Liver (tissue), 7 donors: ENCODE measurements at regions not wholly inside any gene's neighbourhood (a gene's known extent, or its start where the extent isn't known, plus 50 kb on each side); places are given as distances from the start of the nearest gene placed in this dataset.

Source experiments
- DNase-seq: peaks from one replicate; pipeline ENCODE4 v3.0.0-alpha.2; 2017; ENCODE audit warnings: low spot score
- H3K27ac ChIP-seq, 2 donors: one replicate each; pipeline ENCODE4 v1.7.0; 2013; ENCODE audit warnings: inconsistent platforms in 2 of 2, low read length in 2 of 2, control low read depth in 1 of 2, low read depth in 1 of 2, mild to moderate bottlenecking in 1 of 2
- H3K27me3 ChIP-seq, 4 donors: one replicate each; pipeline versions ENCODE4 v1.6.1 to v1.7.0; 2013; ENCODE audit warnings: low read length in 3 of 4, inconsistent platforms in 1 of 4, mild to moderate bottlenecking in 1 of 4, moderate library complexity in 1 of 4; ENCODE audit not compliant: control insufficient read depth in 4 of 4, insufficient read depth in 4 of 4
- H3K36me3 ChIP-seq, 4 donors: one replicate each; pipeline versions ENCODE4 v1.6.1 to v1.7.0; 2013; ENCODE audit warnings: low read length in 3 of 4, mild to moderate bottlenecking in 3 of 4, low read depth in 1 of 4, moderate library complexity in 1 of 4; ENCODE audit not compliant: control insufficient read depth in 4 of 4, insufficient read depth in 3 of 4
- H3K4me1 ChIP-seq, 4 donors: one replicate each; pipeline versions ENCODE4 v1.6.1 to v1.7.0; 2013; ENCODE audit warnings: low read length in 3 of 4, mild to moderate bottlenecking in 3 of 4, moderate library complexity in 1 of 4; ENCODE audit not compliant: control insufficient read depth in 4 of 4, insufficient read depth in 4 of 4
- H3K4me3 ChIP-seq, 3 donors: one replicate each; pipeline versions ENCODE4 v1.6.1 to v1.7.0; 2013; ENCODE audit warnings: low read length in 3 of 3, control low read depth in 1 of 3, low read depth in 1 of 3, mild to moderate bottlenecking in 1 of 3
- H3K9ac ChIP-seq, 2 donors: one replicate each; pipeline ENCODE4 v1.7.0; 2013; ENCODE audit warnings: low read length in 2 of 2, mild to moderate bottlenecking in 2 of 2, moderate library complexity in 2 of 2, control low read depth in 1 of 2, low read depth in 1 of 2
- H3K9me3 ChIP-seq, 4 donors: one replicate each; pipeline versions ENCODE4 v1.6.1 to v1.7.0; 2013; ENCODE audit warnings: low read length in 3 of 4; ENCODE audit not compliant: control insufficient read depth in 4 of 4
- EGR1 ChIP-seq, 2 donors: IDR thresholded peaks; 2 replicates each; pipeline ENCODE4 v1.6.1; 2016 to 2018; ENCODE audit warnings: antibody characterized with exemption in 2 of 2, low read depth in 2 of 2
- FOXA1 ChIP-seq: IDR thresholded peaks from 2 replicates; pipeline ENCODE4 v1.6.1; 2016; ENCODE audit warnings: antibody characterized with exemption
- HNF4A ChIP-seq, 2 donors: conservative IDR thresholded peaks; 2 replicates each; pipeline ENCODE4 v1.6.1; 2016; ENCODE audit warnings: antibody characterized with exemption in 2 of 2, mild to moderate bottlenecking in 2 of 2
- HNF4G ChIP-seq: IDR thresholded peaks from 2 replicates; pipeline ENCODE4 v1.6.1; 2016; ENCODE audit warnings: antibody characterized with exemption
- NR2F2 ChIP-seq: IDR thresholded peaks from 2 replicates; pipeline ENCODE4 v1.6.1; 2016; ENCODE audit warnings: antibody characterized with exemption
- RAD21 ChIP-seq, 2 donors: IDR thresholded peaks; 2 replicates each; pipeline ENCODE4 v1.6.1; 2016; ENCODE audit warnings: antibody characterized with exemption in 2 of 2, mild to moderate bottlenecking in 2 of 2
- RXRA ChIP-seq, 2 donors: IDR thresholded peaks; 2 replicates each; pipeline ENCODE4 v1.6.1; 2017 to 2018; ENCODE audit warnings: antibody characterized with exemption in 2 of 2, mild to moderate bottlenecking in 1 of 2
- SP1 ChIP-seq: IDR thresholded peaks from 2 replicates; pipeline ENCODE4 v1.6.1; 2018; ENCODE audit warnings: antibody characterized with exemption, mild to moderate bottlenecking
- YY1 ChIP-seq: IDR thresholded peaks from 2 replicates; pipeline ENCODE4 v1.6.1; 2016; ENCODE audit warnings: antibody characterized with exemption, mild to moderate bottlenecking
- WGBS: extraction: QIAGEN DNeasy Blood & Tissue Kit; methylation state at CpG from one replicate; pipeline ENCODE4 v1.1.7; 2013; 5-methylcytosine and 5-hydroxymethylcytosine counted together
- TF ChIP-seq, protein P1 (sequence below): IDR thresholded peaks from 2 replicates; pipeline ENCODE4 v1.6.1; 2016; ENCODE audit warnings: antibody characterized with exemption
- TF ChIP-seq, protein P2 (sequence below): IDR thresholded peaks from 2 replicates; pipeline ENCODE4 v1.6.1; 2016; ENCODE audit warnings: antibody characterized with exemption
- TF ChIP-seq, protein P3 (sequence below): IDR thresholded peaks from 2 replicates; pipeline ENCODE4 v1.6.1; 2016; ENCODE audit warnings: antibody characterized with exemption
- TF ChIP-seq, protein P4 (sequence below): IDR thresholded peaks from 2 replicates; pipeline ENCODE4 v1.6.1; 2016; ENCODE audit warnings: antibody characterized with exemption, mild to moderate bottlenecking
- donor health status: healthy.
- donor health status: healthy.
- donor health status: healthy.
- donor health status: healthy.

DNA sequence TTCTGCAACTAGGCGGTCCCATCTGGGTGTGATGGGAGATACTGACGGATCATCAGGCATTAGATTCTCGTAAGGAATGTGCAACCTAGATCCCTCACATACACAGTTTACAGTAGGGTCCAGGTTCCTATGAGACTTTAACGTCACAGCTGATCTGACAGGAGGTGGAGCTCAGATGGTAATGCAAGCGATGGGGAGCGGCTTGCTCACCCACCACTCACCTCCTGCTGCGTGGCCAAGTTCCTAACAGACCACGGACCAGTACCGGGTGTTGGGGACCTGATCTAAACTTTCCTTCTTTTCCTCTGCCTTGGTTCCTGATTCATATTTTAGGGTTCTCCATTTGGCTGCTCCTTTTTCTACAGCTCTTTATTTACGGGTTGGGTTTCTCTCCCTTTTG is 479.8 kb downstream of the BCAT1 start:
- TF ChIP-seq NR2F2: no peak
- no peak for TF ChIP-seq SP1
- TF ChIP-seq EGR1 (IDR thresholded peaks at IDR 0.05; ENCODE audit: low read depth in 2 of 2): no peak
- no peak for TF ChIP-seq HNF4A (conservative IDR thresholded peaks at IDR 0.05)
- TF ChIP-seq, protein P1, sequence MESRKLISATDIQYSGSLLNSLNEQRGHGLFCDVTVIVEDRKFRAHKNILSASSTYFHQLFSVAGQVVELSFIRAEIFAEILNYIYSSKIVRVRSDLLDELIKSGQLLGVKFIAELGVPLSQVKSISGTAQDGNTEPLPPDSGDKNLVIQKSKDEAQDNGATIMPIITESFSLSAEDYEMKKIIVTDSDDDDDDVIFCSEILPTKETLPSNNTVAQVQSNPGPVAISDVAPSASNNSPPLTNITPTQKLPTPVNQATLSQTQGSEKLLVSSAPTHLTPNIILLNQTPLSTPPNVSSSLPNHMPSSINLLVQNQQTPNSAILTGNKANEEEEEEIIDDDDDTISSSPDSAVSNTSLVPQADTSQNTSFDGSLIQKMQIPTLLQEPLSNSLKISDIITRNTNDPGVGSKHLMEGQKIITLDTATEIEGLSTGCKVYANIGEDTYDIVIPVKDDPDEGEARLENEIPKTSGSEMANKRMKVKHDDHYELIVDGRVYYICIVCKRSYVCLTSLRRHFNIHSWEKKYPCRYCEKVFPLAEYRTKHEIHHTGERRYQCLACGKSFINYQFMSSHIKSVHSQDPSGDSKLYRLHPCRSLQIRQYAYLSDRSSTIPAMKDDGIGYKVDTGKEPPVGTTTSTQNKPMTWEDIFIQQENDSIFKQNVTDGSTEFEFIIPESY: no peak
- TF ChIP-seq, protein P2, sequence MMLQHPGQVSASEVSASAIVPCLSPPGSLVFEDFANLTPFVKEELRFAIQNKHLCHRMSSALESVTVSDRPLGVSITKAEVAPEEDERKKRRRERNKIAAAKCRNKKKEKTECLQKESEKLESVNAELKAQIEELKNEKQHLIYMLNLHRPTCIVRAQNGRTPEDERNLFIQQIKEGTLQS: no peak
- no peak for TF ChIP-seq YY1
- TF ChIP-seq RXRA (IDR thresholded peaks at IDR 0.05): no peak
- TF ChIP-seq HNF4G: no peak
- H3K9me3 ChIP-seq: no peaks in the 10 kb centered on the region
- H3K4me3 ChIP-seq: no peak overlapping the region
- DNase-seq: no peak
- H3K27ac ChIP-seq: no peak overlapping the region
- peaks cover 0 to 10% (median 1%) of the 10 kb centered on the region in 4 donors for H3K4me1 ChIP-seq
- H3K36me3 ChIP-seq: no peaks in the 10 kb centered on the region
- 92% methylated on average over 10 of the region's 10 CpGs for WGBS
- no peak overlapping the region for H3K9ac ChIP-seq
- no peaks in the 10 kb centered on the region for H3K27me3 ChIP-seq

DNA sequence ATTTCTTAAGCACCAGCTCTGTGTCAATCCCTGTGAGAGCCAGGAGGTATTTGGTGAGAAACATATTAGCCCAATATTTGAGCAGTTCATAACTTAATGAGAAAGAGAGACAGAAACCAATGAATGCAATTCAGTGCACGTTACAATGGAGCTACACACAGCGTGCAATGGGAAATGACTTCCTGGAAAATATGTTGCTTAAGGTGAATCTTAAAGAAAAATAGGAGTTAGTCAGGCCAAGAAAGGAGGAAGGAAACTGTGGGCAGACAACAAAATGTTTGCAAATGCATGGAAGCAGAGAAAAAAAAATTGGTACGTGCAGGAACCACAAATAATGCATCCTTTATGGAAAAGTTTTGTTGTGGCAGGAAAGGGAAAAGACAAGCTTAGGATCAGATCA is 481.7 kb downstream of the BCAT1 start:
- no peak overlapping the region for H3K4me3 ChIP-seq
- H3K27ac ChIP-seq: no peak overlapping the region
- H3K9ac ChIP-seq: no peak overlapping the region
- no peaks in the 10 kb centered on the region for H3K9me3 ChIP-seq
- TF ChIP-seq, protein P3, sequence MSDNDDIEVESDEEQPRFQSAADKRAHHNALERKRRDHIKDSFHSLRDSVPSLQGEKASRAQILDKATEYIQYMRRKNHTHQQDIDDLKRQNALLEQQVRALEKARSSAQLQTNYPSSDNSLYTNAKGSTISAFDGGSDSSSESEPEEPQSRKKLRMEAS: no peak
- TF ChIP-seq FOXA1 (no peak), RAD21 (IDR thresholded peaks at IDR 0.05) (no peak), RXRA (IDR thresholded peaks at IDR 0.05) (no peak), YY1 (no peak), NR2F2 (no peak), EGR1 (IDR thresholded peaks at IDR 0.05; ENCODE audit: low read depth in 2 of 2) (no peak)
- TF ChIP-seq, protein P4, sequence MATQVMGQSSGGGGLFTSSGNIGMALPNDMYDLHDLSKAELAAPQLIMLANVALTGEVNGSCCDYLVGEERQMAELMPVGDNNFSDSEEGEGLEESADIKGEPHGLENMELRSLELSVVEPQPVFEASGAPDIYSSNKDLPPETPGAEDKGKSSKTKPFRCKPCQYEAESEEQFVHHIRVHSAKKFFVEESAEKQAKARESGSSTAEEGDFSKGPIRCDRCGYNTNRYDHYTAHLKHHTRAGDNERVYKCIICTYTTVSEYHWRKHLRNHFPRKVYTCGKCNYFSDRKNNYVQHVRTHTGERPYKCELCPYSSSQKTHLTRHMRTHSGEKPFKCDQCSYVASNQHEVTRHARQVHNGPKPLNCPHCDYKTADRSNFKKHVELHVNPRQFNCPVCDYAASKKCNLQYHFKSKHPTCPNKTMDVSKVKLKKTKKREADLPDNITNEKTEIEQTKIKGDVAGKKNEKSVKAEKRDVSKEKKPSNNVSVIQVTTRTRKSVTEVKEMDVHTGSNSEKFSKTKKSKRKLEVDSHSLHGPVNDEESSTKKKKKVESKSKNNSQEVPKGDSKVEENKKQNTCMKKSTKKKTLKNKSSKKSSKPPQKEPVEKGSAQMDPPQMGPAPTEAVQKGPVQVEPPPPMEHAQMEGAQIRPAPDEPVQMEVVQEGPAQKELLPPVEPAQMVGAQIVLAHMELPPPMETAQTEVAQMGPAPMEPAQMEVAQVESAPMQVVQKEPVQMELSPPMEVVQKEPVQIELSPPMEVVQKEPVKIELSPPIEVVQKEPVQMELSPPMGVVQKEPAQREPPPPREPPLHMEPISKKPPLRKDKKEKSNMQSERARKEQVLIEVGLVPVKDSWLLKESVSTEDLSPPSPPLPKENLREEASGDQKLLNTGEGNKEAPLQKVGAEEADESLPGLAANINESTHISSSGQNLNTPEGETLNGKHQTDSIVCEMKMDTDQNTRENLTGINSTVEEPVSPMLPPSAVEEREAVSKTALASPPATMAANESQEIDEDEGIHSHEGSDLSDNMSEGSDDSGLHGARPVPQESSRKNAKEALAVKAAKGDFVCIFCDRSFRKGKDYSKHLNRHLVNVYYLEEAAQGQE: no peak
- TF ChIP-seq, protein P1: no peak
- TF ChIP-seq, protein P2: no peak
- 71% methylated on average over 3 of the region's 3 CpGs for WGBS
- peaks cover 0 to 5% (median under 1%) of the 10 kb centered on the region in 4 donors for H3K4me1 ChIP-seq
- no peaks in the 10 kb centered on the region for H3K27me3 ChIP-seq
- no peak for DNase-seq
- no peaks in the 10 kb centered on the region for H3K36me3 ChIP-seq
